WTC11 (cell line): ENCODE measurements at regions not wholly inside any gene's neighbourhood (a gene's known extent, or its start where the extent isn't known, plus 50 kb on each side); places are given as distances from the start of the nearest gene placed in this dataset.

ENCODE experiments used
- ATAC-seq: fragments of 200-7000 bp; cut with Tn5 transposase; 2 replicates; pipeline ENCODE4 v1.10.0; 2021; ENCODE audit warnings: mild to moderate bottlenecking, moderate library complexity
- CTCF ChIA-PET: fragments of 300-600 bp; sonication (Branson Sonifier 250); formaldehyde crosslinking; loops from one replicate; lab custom pipeline; 2021; ENCODE audit warnings: antibody characterized with exemption; lab: Charles Lee
- POLR2A ChIA-PET: fragments of 350-600 bp; sonication (Branson Sonifier 250); formaldehyde crosslinking; loops from one replicate; lab custom pipeline; 2021; ENCODE audit warnings: antibody characterized with exemption; lab: Charles Lee
- DNase-seq: peaks from one replicate; pipeline ENCODE4 v3.0.0; 2021; ENCODE audit warnings: low spot score
- H3K27ac Mint-ChIP-seq: 2 replicates; pipeline ENCODE4 v1.8.0; 2021; ENCODE audit warnings: mixed read lengths
- H3K27me3 Mint-ChIP-seq: 2 replicates; pipeline ENCODE4 v1.8.0; 2021; ENCODE audit warnings: low read depth, mild to moderate bottlenecking, moderate library complexity, mixed read lengths
- H3K36me3 Mint-ChIP-seq: 2 replicates; pipeline ENCODE4 v1.8.0; 2021; ENCODE audit warnings: mixed read lengths
- H3K4me1 Mint-ChIP-seq: 2 replicates; pipeline ENCODE4 v1.8.0; 2022; ENCODE audit warnings: mixed read lengths
- H3K4me3 Mint-ChIP-seq: 2 replicates; pipeline ENCODE4 v1.8.0; 2021; ENCODE audit warnings: mild to moderate bottlenecking, moderate library complexity, mixed read lengths
- H3K9me3 Mint-ChIP-seq: 2 replicates; pipeline ENCODE4 v1.8.0; 2021; ENCODE audit warnings: mixed read lengths
- ETV6 ChIP-seq: sonication (generic); formaldehyde crosslinking; IDR thresholded peaks from 2 replicates; pipeline ENCODE4 v1.8.1; 2022; ENCODE audit warnings: mild to moderate bottlenecking, missing genetic modification reagents
- GABPB1 ChIP-seq: sonication (generic); formaldehyde crosslinking; IDR thresholded peaks from 2 replicates; pipeline ENCODE4 v1.8.1; 2023; ENCODE audit warnings: mild to moderate bottlenecking, missing genetic modification reagents
- GRHL2 ChIP-seq: fragments of 250-450 bp; sonication (Bioruptor Pico); IDR thresholded peaks from 2 replicates; pipeline ENCODE4 v1.8.0; 2022; ENCODE audit warnings: mild to moderate bottlenecking, moderate library complexity; ENCODE audit not compliant: insufficient replicate concordance, severe bottlenecking
- HMGA2 ChIP-seq: fragments of 250-450 bp; sonication (Bioruptor Pico); IDR thresholded peaks from 2 replicates; pipeline ENCODE4 v1.4.0; 2021; ENCODE audit warnings: mild to moderate bottlenecking, moderate library complexity
- IRF2 ChIP-seq: sonication (generic); formaldehyde crosslinking; IDR thresholded peaks from 2 replicates; pipeline ENCODE4 v1.8.0; 2022; ENCODE audit warnings: low read depth, missing genetic modification reagents, borderline replicate concordance
- MYBL2 ChIP-seq: sonication (generic); formaldehyde crosslinking; IDR thresholded peaks from 2 replicates; pipeline ENCODE4 v1.8.1; 2023; ENCODE audit warnings: mild to moderate bottlenecking, moderate library complexity, missing genetic modification reagents
- SMAD3 ChIP-seq: sonication (generic); formaldehyde crosslinking; IDR thresholded peaks from 2 replicates; pipeline ENCODE4 v1.8.0; 2022; ENCODE audit warnings: missing genetic modification reagents, mild to moderate bottlenecking, borderline replicate concordance
- ZNF121 ChIP-seq: sonication (generic); formaldehyde crosslinking; IDR thresholded peaks from 2 replicates; pipeline ENCODE4 v1.8.0; 2023; ENCODE audit warnings: missing genetic modification reagents
- ZNF138 ChIP-seq: sonication (generic); formaldehyde crosslinking; conservative IDR thresholded peaks from 2 replicates; pipeline ENCODE4 v1.8.1; 2022; ENCODE audit warnings: mild to moderate bottlenecking, moderate library complexity, missing genetic modification reagents
- ZNF219 ChIP-seq: sonication (generic); formaldehyde crosslinking; IDR thresholded peaks from 2 replicates; pipeline ENCODE4 v1.8.0; 2023; ENCODE audit warnings: missing genetic modification reagents, mild to moderate bottlenecking, borderline replicate concordance
- ZNF263 ChIP-seq: sonication (generic); formaldehyde crosslinking; IDR thresholded peaks from 2 replicates; pipeline ENCODE4 v1.8.1; 2022; ENCODE audit warnings: low read depth, mild to moderate bottlenecking, moderate library complexity, missing genetic modification reagents
- ZNF281 ChIP-seq: sonication (generic); formaldehyde crosslinking; IDR thresholded peaks from 2 replicates; pipeline ENCODE4 v1.8.0; 2023; ENCODE audit warnings: mild to moderate bottlenecking, missing genetic modification reagents
- ZNF396 ChIP-seq: fragments of 250-450 bp; sonication (Bioruptor Pico); IDR thresholded peaks from 2 replicates; pipeline ENCODE4 v1.8.0; 2021; ENCODE audit warnings: mild to moderate bottlenecking, moderate library complexity, borderline replicate concordance
- TF ChIP-seq, protein P1 (sequence below): sonication (generic); formaldehyde crosslinking; IDR thresholded peaks from 2 replicates; pipeline ENCODE4 v1.8.0; 2023; ENCODE audit warnings: missing genetic modification reagents
- TF ChIP-seq, protein P2 (sequence below): sonication (generic); formaldehyde crosslinking; IDR thresholded peaks from 2 replicates; pipeline ENCODE4 v1.8.0; 2022; ENCODE audit warnings: missing genetic modification reagents
- TF ChIP-seq, protein P3 (sequence below): fragments of 250-450 bp; sonication (Bioruptor Pico); conservative IDR thresholded peaks from 2 replicates; pipeline ENCODE4 v1.9.0; 2021; ENCODE audit warnings: mild to moderate bottlenecking
- TF ChIP-seq, protein P4 (sequence below): sonication (generic); formaldehyde crosslinking; IDR thresholded peaks from 2 replicates; pipeline ENCODE4 v1.8.0; 2022; ENCODE audit warnings: mild to moderate bottlenecking, missing genetic modification reagents
- TF ChIP-seq, protein P5 (sequence below): sonication (generic); formaldehyde crosslinking; IDR thresholded peaks from 2 replicates; pipeline ENCODE4 v1.8.1; 2023; ENCODE audit warnings: mild to moderate bottlenecking, moderate library complexity, missing genetic modification reagents

- ATAC-seq: no peak
- H3K4me3 Mint-ChIP-seq: no peak overlapping the region
- POLR2A ChIA-PET: no interaction called here
Measured at GRCh38 chrX:15943391-15943790, 88.8 kb upstream of the AP1S2 start.

GRCh38 chrX:15942307-15942706 is 87.7 kb upstream of the AP1S2 start:
- CTCF ChIA-PET: interaction anchor here (0.9 kb wide), 1 partner anchor 92 kb away, joined by 3 read pairs; no protein-coding TSS in a partner anchor
- peaks cover 17% of the 10 kb centered on the region for H3K4me1 Mint-ChIP-seq
- ATAC-seq: no peak
- peaks cover 4% of the 10 kb centered on the region for H3K36me3 Mint-ChIP-seq
- TF ChIP-seq ETV6 (no peak), ZNF121 (CRISPR knock-in tag) (no peak), SMAD3 (no peak)
- TF ChIP-seq, protein P1, sequence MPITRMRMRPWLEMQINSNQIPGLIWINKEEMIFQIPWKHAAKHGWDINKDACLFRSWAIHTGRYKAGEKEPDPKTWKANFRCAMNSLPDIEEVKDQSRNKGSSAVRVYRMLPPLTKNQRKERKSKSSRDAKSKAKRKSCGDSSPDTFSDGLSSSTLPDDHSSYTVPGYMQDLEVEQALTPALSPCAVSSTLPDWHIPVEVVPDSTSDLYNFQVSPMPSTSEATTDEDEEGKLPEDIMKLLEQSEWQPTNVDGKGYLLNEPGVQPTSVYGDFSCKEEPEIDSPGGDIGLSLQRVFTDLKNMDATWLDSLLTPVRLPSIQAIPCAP (CRISPR knock-in tag): no peak
- TF ChIP-seq, protein P2, sequence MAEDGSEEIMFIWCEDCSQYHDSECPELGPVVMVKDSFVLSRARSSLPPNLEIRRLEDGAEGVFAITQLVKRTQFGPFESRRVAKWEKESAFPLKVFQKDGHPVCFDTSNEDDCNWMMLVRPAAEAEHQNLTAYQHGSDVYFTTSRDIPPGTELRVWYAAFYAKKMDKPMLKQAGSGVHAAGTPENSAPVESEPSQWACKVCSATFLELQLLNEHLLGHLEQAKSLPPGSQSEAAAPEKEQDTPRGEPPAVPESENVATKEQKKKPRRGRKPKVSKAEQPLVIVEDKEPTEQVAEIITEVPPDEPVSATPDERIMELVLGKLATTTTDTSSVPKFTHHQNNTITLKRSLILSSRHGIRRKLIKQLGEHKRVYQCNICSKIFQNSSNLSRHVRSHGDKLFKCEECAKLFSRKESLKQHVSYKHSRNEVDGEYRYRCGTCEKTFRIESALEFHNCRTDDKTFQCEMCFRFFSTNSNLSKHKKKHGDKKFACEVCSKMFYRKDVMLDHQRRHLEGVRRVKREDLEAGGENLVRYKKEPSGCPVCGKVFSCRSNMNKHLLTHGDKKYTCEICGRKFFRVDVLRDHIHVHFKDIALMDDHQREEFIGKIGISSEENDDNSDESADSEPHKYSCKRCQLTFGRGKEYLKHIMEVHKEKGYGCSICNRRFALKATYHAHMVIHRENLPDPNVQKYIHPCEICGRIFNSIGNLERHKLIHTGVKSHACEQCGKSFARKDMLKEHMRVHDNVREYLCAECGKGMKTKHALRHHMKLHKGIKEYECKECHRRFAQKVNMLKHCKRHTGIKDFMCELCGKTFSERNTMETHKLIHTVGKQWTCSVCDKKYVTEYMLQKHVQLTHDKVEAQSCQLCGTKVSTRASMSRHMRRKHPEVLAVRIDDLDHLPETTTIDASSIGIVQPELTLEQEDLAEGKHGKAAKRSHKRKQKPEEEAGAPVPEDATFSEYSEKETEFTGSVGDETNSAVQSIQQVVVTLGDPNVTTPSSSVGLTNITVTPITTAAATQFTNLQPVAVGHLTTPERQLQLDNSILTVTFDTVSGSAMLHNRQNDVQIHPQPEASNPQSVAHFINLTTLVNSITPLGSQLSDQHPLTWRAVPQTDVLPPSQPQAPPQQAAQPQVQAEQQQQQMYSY (CRISPR knock-in tag): no peak
- POLR2A ChIA-PET: no interaction called here
- H3K4me3 Mint-ChIP-seq: no peak overlapping the region
- peaks cover 10% of the 10 kb centered on the region; the same call in 1 of the 2 replicates for H3K9me3 Mint-ChIP-seq
- no peaks in the 10 kb centered on the region for H3K27me3 Mint-ChIP-seq
- no peak overlapping the region for H3K27ac Mint-ChIP-seq
- DNase-seq: no peak

More at GRCh38 chrX:15943391-15943790, 88.8 kb upstream of the AP1S2 start:
- DNase-seq: no peak
- H3K4me1 Mint-ChIP-seq: peaks cover 27% of the 10 kb centered on the region
- H3K27me3 Mint-ChIP-seq: no peaks in the 10 kb centered on the region
- CTCF ChIA-PET: no interaction called here
- H3K9me3 Mint-ChIP-seq: peaks cover 10% of the 10 kb centered on the region; the same call in 1 of the 2 replicates
- TF ChIP-seq GRHL2 (CRISPR knock-in tag) (no peak), ZNF263 (CRISPR knock-in tag) (no peak), GABPB1 (no peak)
- H3K36me3 Mint-ChIP-seq: peaks cover 4% of the 10 kb centered on the region
- no peak overlapping the region for H3K27ac Mint-ChIP-seq

DNA sequence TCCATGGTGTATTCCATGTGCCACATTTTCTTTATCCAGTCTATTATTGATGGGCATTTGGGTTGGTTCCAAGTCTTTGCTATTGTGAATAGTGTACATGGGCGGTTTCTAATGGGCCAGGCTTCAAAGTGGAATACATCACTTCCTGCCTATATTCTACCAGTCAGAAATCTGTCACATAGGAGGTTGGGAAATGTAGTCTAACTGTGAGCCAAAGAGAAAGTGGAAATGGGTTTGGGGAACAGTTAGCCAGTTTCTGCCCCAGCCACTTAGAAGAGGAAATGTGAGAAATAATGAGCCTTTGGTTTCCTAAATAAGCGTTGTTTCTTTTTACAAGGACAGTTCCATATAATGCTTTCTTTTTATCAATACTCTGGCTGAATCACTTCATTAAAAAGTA is 85.1 kb upstream of the AP1S2 start:
- Mint-ChIP-seq H3K4me1 (peaks cover 9% of the 10 kb centered on the region), H3K27me3 (no peaks in the 10 kb centered on the region), H3K36me3 (peaks cover 4% of the 10 kb centered on the region), H3K9me3 (peaks cover 10% of the 10 kb centered on the region; the same call in 1 of the 2 replicates), H3K4me3 (no peak overlapping the region), H3K27ac (no peak overlapping the region)
- ChIA-PET CTCF (no interaction called here), POLR2A (no interaction called here)
- ATAC-seq (no peak), DNase-seq (no peak)
- no peak for TF ChIP-seq IRF2 (CRISPR knock-in tag)
- no peak for TF ChIP-seq ZNF219 (CRISPR knock-in tag)
- no peak for TF ChIP-seq ZNF396
- TF ChIP-seq, protein P3, sequence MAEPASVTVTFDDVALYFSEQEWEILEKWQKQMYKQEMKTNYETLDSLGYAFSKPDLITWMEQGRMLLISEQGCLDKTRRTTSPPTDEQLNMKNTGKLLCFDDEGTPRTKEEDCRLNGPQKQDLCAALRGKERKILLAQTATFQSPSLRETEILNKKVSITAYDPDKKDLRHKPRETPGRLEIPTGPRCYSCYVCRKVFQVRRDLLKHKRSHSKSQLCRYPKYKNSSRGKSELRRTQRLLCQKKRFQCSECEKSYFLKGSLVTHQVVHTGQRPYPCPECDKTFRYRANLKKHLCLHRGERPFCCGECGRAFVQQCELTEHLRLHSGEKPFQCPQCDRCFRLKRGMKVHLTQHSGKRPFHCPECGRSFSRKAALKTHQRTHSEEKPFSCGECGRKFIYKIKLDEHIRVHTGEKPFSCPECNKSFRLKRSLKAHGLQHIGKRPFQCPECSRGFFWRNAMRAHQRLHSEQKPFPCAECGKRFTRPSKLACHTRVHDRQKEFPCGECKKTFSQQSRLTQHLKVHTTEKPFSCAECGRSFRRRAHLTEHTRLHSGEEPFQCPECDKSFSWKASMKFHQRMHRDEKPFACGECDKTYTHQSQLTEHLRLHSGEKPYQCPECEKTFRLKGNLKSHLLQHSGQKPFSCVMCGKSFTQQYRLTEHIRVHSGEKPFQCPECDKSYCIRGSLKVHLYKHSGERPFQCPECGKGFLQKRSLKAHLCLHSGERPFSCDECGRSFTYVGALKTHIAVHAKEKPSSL (CRISPR knock-in tag): no peak
- TF ChIP-seq, protein P4, sequence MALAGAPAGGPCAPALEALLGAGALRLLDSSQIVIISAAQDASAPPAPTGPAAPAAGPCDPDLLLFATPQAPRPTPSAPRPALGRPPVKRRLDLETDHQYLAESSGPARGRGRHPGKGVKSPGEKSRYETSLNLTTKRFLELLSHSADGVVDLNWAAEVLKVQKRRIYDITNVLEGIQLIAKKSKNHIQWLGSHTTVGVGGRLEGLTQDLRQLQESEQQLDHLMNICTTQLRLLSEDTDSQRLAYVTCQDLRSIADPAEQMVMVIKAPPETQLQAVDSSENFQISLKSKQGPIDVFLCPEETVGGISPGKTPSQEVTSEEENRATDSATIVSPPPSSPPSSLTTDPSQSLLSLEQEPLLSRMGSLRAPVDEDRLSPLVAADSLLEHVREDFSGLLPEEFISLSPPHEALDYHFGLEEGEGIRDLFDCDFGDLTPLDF: no peak
- no peak for TF ChIP-seq HMGA2 (CRISPR knock-in tag)
- TF ChIP-seq MYBL2 (CRISPR knock-in tag): no peak
- TF ChIP-seq ZNF138 (CRISPR knock-in tag): no peak
- TF ChIP-seq ZNF281 (CRISPR knock-in tag): no peak
- TF ChIP-seq, protein P5, sequence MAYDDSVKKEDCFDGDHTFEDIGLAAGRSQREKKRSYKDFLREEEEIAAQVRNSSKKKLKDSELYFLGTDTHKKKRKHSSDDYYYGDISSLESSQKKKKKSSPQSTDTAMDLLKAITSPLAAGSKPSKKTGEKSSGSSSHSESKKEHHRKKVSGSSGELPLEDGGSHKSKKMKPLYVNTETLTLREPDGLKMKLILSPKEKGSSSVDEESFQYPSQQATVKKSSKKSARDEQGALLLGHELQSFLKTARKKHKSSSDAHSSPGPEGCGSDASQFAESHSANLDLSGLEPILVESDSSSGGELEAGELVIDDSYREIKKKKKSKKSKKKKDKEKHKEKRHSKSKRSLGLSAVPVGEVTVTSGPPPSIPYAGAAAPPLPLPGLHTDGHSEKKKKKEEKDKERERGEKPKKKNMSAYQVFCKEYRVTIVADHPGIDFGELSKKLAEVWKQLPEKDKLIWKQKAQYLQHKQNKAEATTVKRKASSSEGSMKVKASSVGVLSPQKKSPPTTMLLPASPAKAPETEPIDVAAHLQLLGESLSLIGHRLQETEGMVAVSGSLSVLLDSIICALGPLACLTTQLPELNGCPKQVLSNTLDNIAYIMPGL (CRISPR knock-in tag): no peak
